HCT116 (cell line): ENCODE measurements at regions not wholly inside any gene's neighbourhood (a gene's known extent, or its start where the extent isn't known, plus 50 kb on each side); places are given as distances from the start of the nearest gene placed in this dataset.

Experiments
- ATAC-seq: fragments of 200-7000 bp; cut with Tn5 transposase; 2 replicates; pipeline ENCODE4 v1.9.1; 2020; ENCODE audit warnings: mild to moderate bottlenecking, moderate library complexity
- BruUV-seq: library from RNA; stranded (reverse); fragments of 400-500 nt; replicated peaks from 2 replicates; lab custom pipeline; 2021; lab: Mats Ljungman, UMichigan
- CTCF ChIA-PET: fragments of 300-600 bp; sonication (Branson Sonifier 250); formaldehyde crosslinking; loops from one replicate; lab custom pipeline; 2021; ENCODE audit warnings: antibody characterized with exemption; lab: Charles Lee
- POLR2A ChIA-PET: fragments of 300-600, 350-600 bp; sonication (Branson Sonifier 250); formaldehyde crosslinking; loops from one replicate; lab custom pipeline; 2021; ENCODE audit warnings: antibody characterized with exemption; lab: Charles Lee
- RAD21 ChIA-PET, 2 experiments: fragments of 300-600 bp; sonication (Branson Sonifier 250); formaldehyde crosslinking; loops; one replicate each; lab custom pipeline; 2023; ENCODE audit warnings: low total read pairs in 2 of 2; ENCODE audit not compliant: uncharacterized antibody in 2 of 2, unreplicated experiment in 2 of 2, low non-redundant PET in 1 of 2; lab: Charles Lee
- DNase-seq: peaks from one replicate; pipeline ENCODE4 v3.0.0-alpha.2; 2010; ENCODE audit warnings: low read depth, low spot score
- H2AFZ ChIP-seq: fragments of 200-600 bp; shearing (Covaris generic), sonication (generic); 2 replicates; pipeline ENCODE4 v1.6.1; 2017; ENCODE audit warnings: low read depth, mixed run types, mixed read lengths, antibody characterized with exemption, low read length; ENCODE audit not compliant: poor library complexity, severe bottlenecking
- H3K27ac ChIP-seq: 2 replicates; pipeline ENCODE4 v1.5.1; 2012; ENCODE audit warnings: low read depth, low read length
- H3K27me3 ChIP-seq: fragments of 200-600 bp; sonication (generic); 2 replicates; pipeline ENCODE4 v1.6.1; 2016; ENCODE audit warnings: mixed run types, low read length, mixed read lengths; ENCODE audit not compliant: insufficient read depth
- H3K36me3 ChIP-seq, 2 experiments: fragments of 200-500 bp in 1 of 2; fragments of 200-600 bp in 1 of 2; sonication (Bioruptor generic) in 1 of 2; sonication (generic) in 1 of 2; 2 replicates each; pipeline versions ENCODE4 v1.5.1 to v1.6.1; 2014 to 2016; ENCODE audit warnings: low read length in 2 of 2, inconsistent platforms in 1 of 2, mixed read lengths in 1 of 2, mixed run types in 1 of 2; ENCODE audit not compliant: insufficient read depth in 2 of 2, control insufficient read depth in 1 of 2
- H3K4me1 ChIP-seq, 2 experiments: fragments of 200-600 bp in 1 of 2; sonication (generic) in 1 of 2; 2 replicates each; pipeline versions ENCODE4 v1.5.1 to v1.6.1; 2012 to 2017; ENCODE audit warnings: low read length in 2 of 2, inconsistent platforms in 1 of 2, mild to moderate bottlenecking in 1 of 2, mixed read lengths in 1 of 2, mixed run types in 1 of 2, moderate library complexity in 1 of 2; ENCODE audit not compliant: insufficient read depth in 2 of 2, control insufficient read depth in 1 of 2
- H3K4me2 ChIP-seq: fragments of 200-600 bp; sonication (generic); 2 replicates; pipeline ENCODE4 v1.6.1; 2017; ENCODE audit warnings: mixed run types, low read length, mixed read lengths
- H3K4me3 ChIP-seq, 2 experiments: fragments of 200-600 bp in 1 of 2; sonication (generic) in 1 of 2; replicated peaks in 1 of 2; 2 replicates each; pipeline ENCODE4 v1.5.1; 2011 to 2016; ENCODE audit warnings: low read length in 2 of 2, control low read depth in 1 of 2, low read depth in 1 of 2, mild to moderate bottlenecking in 1 of 2, mixed read lengths in 1 of 2, mixed run types in 1 of 2
- H3K79me2 ChIP-seq: fragments of 200-600 bp; sonication (generic); 2 replicates; pipeline ENCODE4 v1.6.1; 2017; ENCODE audit warnings: mild to moderate bottlenecking, mixed run types, low read length, moderate library complexity, mixed read lengths; ENCODE audit not compliant: insufficient read depth
- H3K9ac ChIP-seq: fragments of 200-600 bp; sonication (generic); 2 replicates; pipeline ENCODE4 v1.6.1; 2016; ENCODE audit warnings: low read length, mixed read lengths
- H3K9me2 ChIP-seq: fragments of 200-600 bp; sonication (generic), shearing (Covaris generic); 2 replicates; pipeline ENCODE4 v1.6.1; 2017; ENCODE audit warnings: mixed run types, mild to moderate bottlenecking, moderate library complexity; ENCODE audit not compliant: insufficient read depth
- H3K9me3 ChIP-seq, 2 experiments: fragments of 200-500 bp in 1 of 2; fragments of 200-600 bp in 1 of 2; sonication (Bioruptor generic) in 1 of 2; sonication (generic) in 1 of 2; 2 replicates each; pipeline ENCODE4 v1.6.1; 2014 to 2017; ENCODE audit warnings: low read length in 2 of 2, mixed read lengths in 2 of 2, inconsistent platforms in 1 of 2, low read depth in 1 of 2, mild to moderate bottlenecking in 1 of 2, mixed run types in 1 of 2, moderate library complexity in 1 of 2; ENCODE audit not compliant: control insufficient read depth in 1 of 2, insufficient read depth in 1 of 2
- H4K20me1 ChIP-seq: fragments of 200-600 bp; sonication (generic), shearing (Covaris generic); 2 replicates; pipeline ENCODE4 v1.6.1; 2017; ENCODE audit warnings: mixed run types, mild to moderate bottlenecking, moderate library complexity; ENCODE audit not compliant: insufficient read depth
- ELF1 ChIP-seq: IDR thresholded peaks from 2 replicates; pipeline ENCODE4 v1.6.1; 2012; ENCODE audit warnings: low read depth, borderline replicate concordance
- EZH2 ChIP-seq: fragments of 200-600 bp; sonication (generic); IDR thresholded peaks from 2 replicates; pipeline ENCODE4 v1.6.1; 2017; ENCODE audit warnings: antibody characterized with exemption, mixed run types
- POLR2AphosphoS5 ChIP-seq: IDR thresholded peaks from 2 replicates; pipeline ENCODE4 v1.6.1; 2011; ENCODE audit warnings: mild to moderate bottlenecking, low read depth, low read length, moderate library complexity
- RAD21 ChIP-seq: IDR thresholded peaks from 2 replicates; pipeline ENCODE4 v1.6.1; 2012; ENCODE audit warnings: low read depth, mild to moderate bottlenecking
- SIN3A ChIP-seq: IDR thresholded peaks from 2 replicates; pipeline ENCODE4 v1.6.1; 2012; ENCODE audit warnings: low read depth
- SP1 ChIP-seq: IDR thresholded peaks from 2 replicates; pipeline ENCODE4 v1.6.1; 2012; ENCODE audit warnings: low read depth
- ZNF274 ChIP-seq: fragments of 200-500 bp; sonication (Bioruptor generic); IDR thresholded peaks from 2 replicates; pipeline ENCODE4 v1.6.1; 2014; ENCODE audit warnings: mild to moderate bottlenecking, low read depth, low read length, inconsistent platforms
- intact Hi-C: fragments of 100-400 bp; cut with micrococcal nuclease; formaldehyde crosslinking; loops from 2 replicates; pipeline ENCODE4 v1.10.0; 2022
- TF ChIP-seq, protein P1 (sequence below): IDR thresholded peaks from 2 replicates; pipeline ENCODE4 v1.6.1; 2011; ENCODE audit warnings: mild to moderate bottlenecking, low read length, moderate library complexity; ENCODE audit not compliant: insufficient replicate concordance; ENCODE audit errors: extremely low read depth
- TF ChIP-seq, protein P2 (sequence below): IDR thresholded peaks from 2 replicates; pipeline ENCODE4 v1.6.1; 2012; ENCODE audit warnings: low read depth

- no peak overlapping the region for H3K27ac ChIP-seq
- ChIA-PET CTCF (no interaction called here), POLR2A (no interaction called here), RAD21 (no interaction called here)
- no peak for ATAC-seq
- H3K36me3 ChIP-seq, result no peaks in the 10 kb centered on the region
- no peaks in the 10 kb centered on the region for H3K9me3 ChIP-seq
- H4K20me1 ChIP-seq, result no peaks in the 10 kb centered on the region
- no peak for DNase-seq
- no peak overlapping the region for H3K9ac ChIP-seq
- H3K79me2 ChIP-seq, result no peaks in the 10 kb centered on the region
- no peaks in the 10 kb centered on the region for H3K4me1 ChIP-seq
- H2AFZ ChIP-seq, result no peak overlapping the region
- H3K4me2 ChIP-seq, result no peak overlapping the region
- intact Hi-C loops, result no loop called here
- no peak overlapping the region for H3K4me3 ChIP-seq
- no peaks in the 10 kb centered on the region for H3K27me3 ChIP-seq
- no peak for TF ChIP-seq SIN3A
- TF ChIP-seq, protein P1, sequence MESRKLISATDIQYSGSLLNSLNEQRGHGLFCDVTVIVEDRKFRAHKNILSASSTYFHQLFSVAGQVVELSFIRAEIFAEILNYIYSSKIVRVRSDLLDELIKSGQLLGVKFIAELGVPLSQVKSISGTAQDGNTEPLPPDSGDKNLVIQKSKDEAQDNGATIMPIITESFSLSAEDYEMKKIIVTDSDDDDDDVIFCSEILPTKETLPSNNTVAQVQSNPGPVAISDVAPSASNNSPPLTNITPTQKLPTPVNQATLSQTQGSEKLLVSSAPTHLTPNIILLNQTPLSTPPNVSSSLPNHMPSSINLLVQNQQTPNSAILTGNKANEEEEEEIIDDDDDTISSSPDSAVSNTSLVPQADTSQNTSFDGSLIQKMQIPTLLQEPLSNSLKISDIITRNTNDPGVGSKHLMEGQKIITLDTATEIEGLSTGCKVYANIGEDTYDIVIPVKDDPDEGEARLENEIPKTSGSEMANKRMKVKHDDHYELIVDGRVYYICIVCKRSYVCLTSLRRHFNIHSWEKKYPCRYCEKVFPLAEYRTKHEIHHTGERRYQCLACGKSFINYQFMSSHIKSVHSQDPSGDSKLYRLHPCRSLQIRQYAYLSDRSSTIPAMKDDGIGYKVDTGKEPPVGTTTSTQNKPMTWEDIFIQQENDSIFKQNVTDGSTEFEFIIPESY, result no peak
- no peak for TF ChIP-seq POLR2AphosphoS5
- no peak for TF ChIP-seq ELF1
- TF ChIP-seq EZH2, result no peak
- TF ChIP-seq SP1, result no peak
- TF ChIP-seq, protein P2, sequence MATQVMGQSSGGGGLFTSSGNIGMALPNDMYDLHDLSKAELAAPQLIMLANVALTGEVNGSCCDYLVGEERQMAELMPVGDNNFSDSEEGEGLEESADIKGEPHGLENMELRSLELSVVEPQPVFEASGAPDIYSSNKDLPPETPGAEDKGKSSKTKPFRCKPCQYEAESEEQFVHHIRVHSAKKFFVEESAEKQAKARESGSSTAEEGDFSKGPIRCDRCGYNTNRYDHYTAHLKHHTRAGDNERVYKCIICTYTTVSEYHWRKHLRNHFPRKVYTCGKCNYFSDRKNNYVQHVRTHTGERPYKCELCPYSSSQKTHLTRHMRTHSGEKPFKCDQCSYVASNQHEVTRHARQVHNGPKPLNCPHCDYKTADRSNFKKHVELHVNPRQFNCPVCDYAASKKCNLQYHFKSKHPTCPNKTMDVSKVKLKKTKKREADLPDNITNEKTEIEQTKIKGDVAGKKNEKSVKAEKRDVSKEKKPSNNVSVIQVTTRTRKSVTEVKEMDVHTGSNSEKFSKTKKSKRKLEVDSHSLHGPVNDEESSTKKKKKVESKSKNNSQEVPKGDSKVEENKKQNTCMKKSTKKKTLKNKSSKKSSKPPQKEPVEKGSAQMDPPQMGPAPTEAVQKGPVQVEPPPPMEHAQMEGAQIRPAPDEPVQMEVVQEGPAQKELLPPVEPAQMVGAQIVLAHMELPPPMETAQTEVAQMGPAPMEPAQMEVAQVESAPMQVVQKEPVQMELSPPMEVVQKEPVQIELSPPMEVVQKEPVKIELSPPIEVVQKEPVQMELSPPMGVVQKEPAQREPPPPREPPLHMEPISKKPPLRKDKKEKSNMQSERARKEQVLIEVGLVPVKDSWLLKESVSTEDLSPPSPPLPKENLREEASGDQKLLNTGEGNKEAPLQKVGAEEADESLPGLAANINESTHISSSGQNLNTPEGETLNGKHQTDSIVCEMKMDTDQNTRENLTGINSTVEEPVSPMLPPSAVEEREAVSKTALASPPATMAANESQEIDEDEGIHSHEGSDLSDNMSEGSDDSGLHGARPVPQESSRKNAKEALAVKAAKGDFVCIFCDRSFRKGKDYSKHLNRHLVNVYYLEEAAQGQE, result no peak
- no peak for TF ChIP-seq ZNF274
- no peak for TF ChIP-seq RAD21
- H3K9me2 ChIP-seq, result no peaks in the 10 kb centered on the region
- BruUV-seq, result no TSS peak
Measured at GRCh38 chr13:33662392-33662791, 155.6 kb upstream of the RFC3 start.
